DND-41 (cell line): ENCODE measurements at regions not wholly inside any gene's neighbourhood (a gene's known extent, or its start where the extent isn't known, plus 50 kb on each side); places are given as distances from the start of the nearest gene placed in this dataset.

Source experiments
- ATAC-seq: fragments of 200-7000 bp; cut with Tn5 transposase; 3 replicates; pipeline ENCODE4 v1.9.1; 2021; ENCODE audit warnings: low read depth; ENCODE audit not compliant: insufficient read depth
- DNase-seq: peaks from one replicate; pipeline ENCODE4 v3.0.0-alpha.2; 2020
- H2AFZ ChIP-seq: 2 replicates; pipeline ENCODE4 v1.6.0; 2012; ENCODE audit warnings: low read depth, low read length
- H3K27ac ChIP-seq: 2 replicates; pipeline ENCODE4 v1.5.1; 2012; ENCODE audit warnings: low read length, inconsistent platforms
- H3K27me3 ChIP-seq: fragments of 200-600 bp; sonication (generic); 2 replicates; pipeline ENCODE4 v1.6.0; 2012; ENCODE audit warnings: low read length, mild to moderate bottlenecking, inconsistent platforms; ENCODE audit not compliant: insufficient read depth, poor library complexity
- H3K36me3 ChIP-seq: 2 replicates; pipeline ENCODE4 v1.5.1; 2012; ENCODE audit warnings: low read length, inconsistent platforms; ENCODE audit not compliant: insufficient read depth
- H3K4me1 ChIP-seq: 2 replicates; pipeline ENCODE4 v1.5.1; 2012; ENCODE audit warnings: mild to moderate bottlenecking, low read length; ENCODE audit not compliant: insufficient read depth
- H3K4me2 ChIP-seq: 2 replicates; pipeline ENCODE4 v1.6.0; 2012; ENCODE audit warnings: mild to moderate bottlenecking, moderate library complexity, low read length, inconsistent platforms; ENCODE audit not compliant: insufficient read depth
- H3K4me3 ChIP-seq, 2 experiments: fragments of 200-600 bp in 1 of 2; shearing (Covaris generic) in 1 of 2; 2 replicates each; pipeline ENCODE4 v1.5.1; 2012 to 2016; ENCODE audit warnings: inconsistent platforms in 2 of 2, low read length in 2 of 2, mild to moderate bottlenecking in 2 of 2, low read depth in 1 of 2, moderate library complexity in 1 of 2
- H3K79me2 ChIP-seq: 2 replicates; pipeline ENCODE4 v1.6.0; 2012; ENCODE audit warnings: low read length, inconsistent platforms; ENCODE audit not compliant: insufficient read depth
- H3K9ac ChIP-seq: 2 replicates; pipeline ENCODE4 v1.6.0; 2012; ENCODE audit warnings: low read depth, mild to moderate bottlenecking, inconsistent platforms, low read length, moderate library complexity
- H3K9me3 ChIP-seq: 2 replicates; pipeline ENCODE4 v1.5.1; 2012; ENCODE audit warnings: low read length, moderate library complexity, mild to moderate bottlenecking, inconsistent platforms; ENCODE audit not compliant: insufficient read depth, severe bottlenecking
- H4K20me1 ChIP-seq: 2 replicates; pipeline ENCODE4 v1.6.0; 2012; ENCODE audit warnings: low read length; ENCODE audit not compliant: insufficient read depth
- EZH2 ChIP-seq: IDR thresholded peaks from 3 replicates; pipeline ENCODE4 v1.6.1; 2012; ENCODE audit warnings: borderline replicate concordance, low read depth, mild to moderate bottlenecking, moderate library complexity, low read length, inconsistent platforms; ENCODE audit not compliant: severe bottlenecking
- TF ChIP-seq, protein P1 (sequence below): IDR thresholded peaks from 2 replicates; pipeline ENCODE4 v1.5.1; 2012; ENCODE audit warnings: borderline replicate concordance, low read length, moderate library complexity, mild to moderate bottlenecking; ENCODE audit not compliant: poor library complexity, severe bottlenecking; ENCODE audit errors: extremely low read depth

GRCh38 chr1:203926025-203926540, 64.7 kb downstream of the SNRPE start:
- TF ChIP-seq, protein P1, sequence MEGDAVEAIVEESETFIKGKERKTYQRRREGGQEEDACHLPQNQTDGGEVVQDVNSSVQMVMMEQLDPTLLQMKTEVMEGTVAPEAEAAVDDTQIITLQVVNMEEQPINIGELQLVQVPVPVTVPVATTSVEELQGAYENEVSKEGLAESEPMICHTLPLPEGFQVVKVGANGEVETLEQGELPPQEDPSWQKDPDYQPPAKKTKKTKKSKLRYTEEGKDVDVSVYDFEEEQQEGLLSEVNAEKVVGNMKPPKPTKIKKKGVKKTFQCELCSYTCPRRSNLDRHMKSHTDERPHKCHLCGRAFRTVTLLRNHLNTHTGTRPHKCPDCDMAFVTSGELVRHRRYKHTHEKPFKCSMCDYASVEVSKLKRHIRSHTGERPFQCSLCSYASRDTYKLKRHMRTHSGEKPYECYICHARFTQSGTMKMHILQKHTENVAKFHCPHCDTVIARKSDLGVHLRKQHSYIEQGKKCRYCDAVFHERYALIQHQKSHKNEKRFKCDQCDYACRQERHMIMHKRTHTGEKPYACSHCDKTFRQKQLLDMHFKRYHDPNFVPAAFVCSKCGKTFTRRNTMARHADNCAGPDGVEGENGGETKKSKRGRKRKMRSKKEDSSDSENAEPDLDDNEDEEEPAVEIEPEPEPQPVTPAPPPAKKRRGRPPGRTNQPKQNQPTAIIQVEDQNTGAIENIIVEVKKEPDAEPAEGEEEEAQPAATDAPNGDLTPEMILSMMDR, result no peak
- TF ChIP-seq EZH2, result no peak
- no peaks in the 10 kb centered on the region for H4K20me1 ChIP-seq
- H3K4me2 ChIP-seq, result no peak overlapping the region
- H3K79me2 ChIP-seq, result no peaks in the 10 kb centered on the region
- H3K4me1 ChIP-seq, result no peaks in the 10 kb centered on the region
- no peak overlapping the region for H3K27ac ChIP-seq
- H3K4me3 ChIP-seq, result no peak overlapping the region
- ATAC-seq (no peak), DNase-seq (no peak)
- H3K9ac ChIP-seq, result no peak overlapping the region
- no peak overlapping the region for H2AFZ ChIP-seq
- H3K9me3 ChIP-seq, result no peaks in the 10 kb centered on the region
- H3K36me3 ChIP-seq, result no peaks in the 10 kb centered on the region
- peaks cover 3% of the 10 kb centered on the region for H3K27me3 ChIP-seq

DNA sequence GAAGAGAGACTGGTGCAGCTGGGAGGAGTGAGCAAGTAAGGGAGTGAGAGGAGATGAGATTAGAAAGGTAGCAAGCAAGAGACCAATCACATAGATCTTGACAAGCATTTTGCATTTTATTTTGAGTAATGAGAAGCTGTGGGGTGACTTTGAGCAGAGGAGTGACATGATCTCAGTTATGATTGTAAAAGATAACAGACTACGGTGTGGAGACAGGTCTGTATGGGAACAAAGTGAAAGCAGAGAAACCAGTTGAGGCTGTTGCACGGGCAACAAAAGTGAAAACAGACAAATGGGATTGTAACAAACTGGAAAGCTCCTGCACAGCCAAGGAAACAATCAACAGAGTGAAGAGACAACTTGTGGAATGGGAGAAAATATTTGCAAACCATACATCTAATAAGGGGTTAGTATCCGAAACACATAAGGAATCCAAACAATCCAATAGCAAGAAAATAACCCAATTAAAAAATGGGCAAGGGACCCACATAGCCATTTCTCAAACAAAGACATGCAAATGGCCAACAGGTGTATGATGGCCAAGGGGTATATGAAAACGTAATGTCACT, 68.4 kb downstream of the SNRPE start:
- Histone ChIP-seq H3K79me2 (no peaks in the 10 kb centered on the region), H3K36me3 (no peaks in the 10 kb centered on the region), H3K4me1 (no peaks in the 10 kb centered on the region), H4K20me1 (no peaks in the 10 kb centered on the region), H2AFZ (no peak overlapping the region), H3K27me3 (peaks cover 3% of the 10 kb centered on the region), H3K4me2 (no peak overlapping the region), H3K9me3 (no peaks in the 10 kb centered on the region), H3K9ac (no peak overlapping the region), H3K27ac (no peak overlapping the region), H3K4me3 (no peak overlapping the region)
- TF ChIP-seq, protein P1, result no peak
- no peak for TF ChIP-seq EZH2
- DNase-seq (no peak), ATAC-seq (no peak)

- TF ChIP-seq EZH2, result no peak
- TF ChIP-seq, protein P1, result no peak
- Histone ChIP-seq H3K4me1 (no peaks in the 10 kb centered on the region), H2AFZ (no peak overlapping the region), H3K79me2 (no peaks in the 10 kb centered on the region), H3K36me3 (no peaks in the 10 kb centered on the region), H3K9me3 (no peaks in the 10 kb centered on the region), H3K9ac (no peak overlapping the region), H3K4me2 (no peak overlapping the region), H3K27ac (no peak overlapping the region), H3K4me3 (no peak overlapping the region), H4K20me1 (no peaks in the 10 kb centered on the region), H3K27me3 (peaks cover 3% of the 10 kb centered on the region)
- no peak for DNase-seq
- no peak for ATAC-seq
Observed at GRCh38 chr1:203930342-203930741, 68.9 kb downstream of the SNRPE start.

- Histone ChIP-seq H3K4me1 (no peaks in the 10 kb centered on the region), H2AFZ (no peak overlapping the region), H3K27ac (no peak overlapping the region), H3K9ac (no peak overlapping the region), H3K4me2 (no peak overlapping the region), H3K79me2 (no peaks in the 10 kb centered on the region), H3K36me3 (no peaks in the 10 kb centered on the region), H3K27me3 (no peaks in the 10 kb centered on the region), H3K9me3 (no peaks in the 10 kb centered on the region), H4K20me1 (no peaks in the 10 kb centered on the region), H3K4me3 (no peak overlapping the region)
- DNase-seq, result no peak
- ATAC-seq, result no peak
- TF ChIP-seq, protein P1, result no peak
- TF ChIP-seq EZH2, result no peak
Observed at GRCh38 chr1:203931953-203932352, 70.6 kb downstream of the SNRPE start.
